ENCODE measurements at regions not wholly inside any gene's neighbourhood (a gene's known extent, or its start where the extent isn't known, plus 50 kb on each side); places are given as distances from the start of the nearest gene placed in this dataset.

GRCh38 chr2:120528051-120528692 is 182.2 kb downstream of the INHBB start:
- WGBS (ENCODE audit: insufficient coverage) = 70% methylated on average over 11 of the region's 11 CpGs
- no peaks in the 10 kb centered on the region for H3K27me3 ChIP-seq (replicated peaks in 1 of 4; ENCODE audit: control extremely low read depth in 1 of 4, control insufficient read depth in 3 of 4, insufficient read depth in 4 of 4, low read length in 3 of 4)
- Mint-ChIP-seq H3K27me3 (peaks cover 15% of the 10 kb centered on the region), H3K9me3 (ENCODE audit: insufficient read depth) (no peaks in the 10 kb centered on the region), H3K4me1 (no peaks in the 10 kb centered on the region), H3K4me3 (no peak overlapping the region), H3K27ac (no peak overlapping the region)
- ChIA-PET POLR2A (no interaction called here), CTCF (no interaction called here)
- no peak overlapping the region for H3K4me2 ChIP-seq (replicated peaks; ENCODE audit: low read depth, low read length, poor library complexity, severe bottlenecking)
- H4K20me1 ChIP-seq (ENCODE audit: control insufficient read depth, insufficient read depth, low read length, poor library complexity, severe bottlenecking) = no peaks in the 10 kb centered on the region
- H3K27ac ChIP-seq (ENCODE audit: low read length in 2 of 2) = no peak overlapping the region
- H3K36me3 ChIP-seq (replicated peaks in 1 of 2; ENCODE audit: control extremely low read depth in 1 of 2, control insufficient read depth in 1 of 2, extremely low read depth in 1 of 2, insufficient read depth in 2 of 2, low read length in 1 of 2) = no peaks in the 10 kb centered on the region
- DNase-seq = no peak
- peaks cover 0 to 30% (median 0%) of the 10 kb centered on the region in 3 donors for H3K9me3 ChIP-seq (ENCODE audit: control extremely low read depth in 1 of 3, control insufficient read depth in 2 of 3, insufficient read depth in 1 of 3, low read length in 2 of 3)
- no peaks in the 10 kb centered on the region for H3K79me2 ChIP-seq (ENCODE audit: control insufficient read depth, insufficient read depth, low read length)
- no peak overlapping the region for H3K4me3 ChIP-seq (ENCODE audit: control extremely low read depth in 1 of 5, extremely low read depth in 1 of 5, insufficient read depth in 1 of 5, low read depth in 2 of 5, low read length in 4 of 5)
- no peaks in the 10 kb centered on the region for H3K4me1 ChIP-seq (ENCODE audit: control insufficient read depth in 2 of 2, insufficient read depth in 2 of 2, low read length in 2 of 2)
- no peak overlapping the region for H2AFZ ChIP-seq (ENCODE audit: insufficient read depth, low read depth, low read length, poor library complexity, severe bottlenecking)
- TF ChIP-seq, protein P1, sequence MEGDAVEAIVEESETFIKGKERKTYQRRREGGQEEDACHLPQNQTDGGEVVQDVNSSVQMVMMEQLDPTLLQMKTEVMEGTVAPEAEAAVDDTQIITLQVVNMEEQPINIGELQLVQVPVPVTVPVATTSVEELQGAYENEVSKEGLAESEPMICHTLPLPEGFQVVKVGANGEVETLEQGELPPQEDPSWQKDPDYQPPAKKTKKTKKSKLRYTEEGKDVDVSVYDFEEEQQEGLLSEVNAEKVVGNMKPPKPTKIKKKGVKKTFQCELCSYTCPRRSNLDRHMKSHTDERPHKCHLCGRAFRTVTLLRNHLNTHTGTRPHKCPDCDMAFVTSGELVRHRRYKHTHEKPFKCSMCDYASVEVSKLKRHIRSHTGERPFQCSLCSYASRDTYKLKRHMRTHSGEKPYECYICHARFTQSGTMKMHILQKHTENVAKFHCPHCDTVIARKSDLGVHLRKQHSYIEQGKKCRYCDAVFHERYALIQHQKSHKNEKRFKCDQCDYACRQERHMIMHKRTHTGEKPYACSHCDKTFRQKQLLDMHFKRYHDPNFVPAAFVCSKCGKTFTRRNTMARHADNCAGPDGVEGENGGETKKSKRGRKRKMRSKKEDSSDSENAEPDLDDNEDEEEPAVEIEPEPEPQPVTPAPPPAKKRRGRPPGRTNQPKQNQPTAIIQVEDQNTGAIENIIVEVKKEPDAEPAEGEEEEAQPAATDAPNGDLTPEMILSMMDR (IDR thresholded peaks at IDR 0.05) = no peak
- TF ChIP-seq EZH2 (IDR thresholded peaks at IDR 0.05; ENCODE audit: borderline replicate concordance, insufficient read depth, low read depth, low read length, poor library complexity, severe bottlenecking) = no peak
- H3K9ac ChIP-seq (ENCODE audit: low read length) = no peak overlapping the region
- intact Hi-C loops (cut with micrococcal nuclease) = no loop called here
- no peak for ATAC-seq (ENCODE audit: low read depth)

- ChIA-PET POLR2A (no interaction called here), CTCF (no interaction called here)
- H3K9ac ChIP-seq (ENCODE audit: low read length) = no peak overlapping the region
- no peak for ATAC-seq (ENCODE audit: low read depth)
- WGBS (ENCODE audit: insufficient coverage) = 90% methylated on average over 7 of the region's 7 CpGs
- H3K4me3 ChIP-seq (ENCODE audit: control extremely low read depth in 1 of 5, extremely low read depth in 1 of 5, insufficient read depth in 1 of 5, low read depth in 2 of 5, low read length in 4 of 5) = no peak overlapping the region
- H3K27me3 Mint-ChIP-seq = peaks cover 12% of the 10 kb centered on the region
- no peaks in the 10 kb centered on the region for H3K36me3 ChIP-seq (replicated peaks in 1 of 2; ENCODE audit: control extremely low read depth in 1 of 2, control insufficient read depth in 1 of 2, extremely low read depth in 1 of 2, insufficient read depth in 2 of 2, low read length in 1 of 2)
- H3K4me1 Mint-ChIP-seq = no peaks in the 10 kb centered on the region
- H3K27ac Mint-ChIP-seq = no peak overlapping the region
- no peaks in the 10 kb centered on the region for H3K9me3 Mint-ChIP-seq (ENCODE audit: insufficient read depth)
- no peak for DNase-seq
- H2AFZ ChIP-seq (ENCODE audit: insufficient read depth, low read depth, low read length, poor library complexity, severe bottlenecking) = no peak overlapping the region
- H3K9me3 ChIP-seq (ENCODE audit: control extremely low read depth in 1 of 3, control insufficient read depth in 2 of 3, insufficient read depth in 1 of 3, low read length in 2 of 3) = peaks cover 0 to 32% (median 0%) of the 10 kb centered on the region in 3 donors
- no peaks in the 10 kb centered on the region for H3K4me1 ChIP-seq (ENCODE audit: control insufficient read depth in 2 of 2, insufficient read depth in 2 of 2, low read length in 2 of 2)
- H3K4me3 Mint-ChIP-seq = no peak overlapping the region
- H3K79me2 ChIP-seq (ENCODE audit: control insufficient read depth, insufficient read depth, low read length) = no peaks in the 10 kb centered on the region
- H3K27me3 ChIP-seq (replicated peaks in 1 of 4; ENCODE audit: control extremely low read depth in 1 of 4, control insufficient read depth in 3 of 4, insufficient read depth in 4 of 4, low read length in 3 of 4) = no peaks in the 10 kb centered on the region
- TF ChIP-seq, protein P1 (IDR thresholded peaks at IDR 0.05) = no peak
- TF ChIP-seq EZH2 (IDR thresholded peaks at IDR 0.05; ENCODE audit: borderline replicate concordance, insufficient read depth, low read depth, low read length, poor library complexity, severe bottlenecking) = no peak
- no peak overlapping the region for H3K4me2 ChIP-seq (replicated peaks; ENCODE audit: low read depth, low read length, poor library complexity, severe bottlenecking)
- intact Hi-C loops (cut with micrococcal nuclease) = no loop called here
- no peak overlapping the region for H3K27ac ChIP-seq (ENCODE audit: low read length in 2 of 2)
- H4K20me1 ChIP-seq (ENCODE audit: control insufficient read depth, insufficient read depth, low read length, poor library complexity, severe bottlenecking) = no peaks in the 10 kb centered on the region
Measured at GRCh38 chr2:120528693-120529076, 182.7 kb downstream of the INHBB start.

All from B cell (primary cell).